ENCODE measurements at regions not wholly inside any gene's neighbourhood (a gene's known extent, or its start where the extent isn't known, plus 50 kb on each side); places are given as distances from the start of the nearest gene placed in this dataset.
"Not testable (repeated sequence)": the region's sequence is repeated elsewhere in the genome, so short reads cannot be mapped to it uniquely, and the experiment has no call there.

- DNase-seq (ENCODE audit: low read depth, low spot score) = no peak
Measured at GRCh38 chr7:142698429-142698828, 50.8 kb upstream of the PRSS1 start.

- DNase-seq (ENCODE audit: low read depth, low spot score) = no peak
Measured at GRCh38 chr7:142697270-142697669, 52.0 kb upstream of the PRSS1 start.

GRCh38 chr7:142696456-142697179, 52.7 kb upstream of the PRSS1 start:
- DNase-seq (ENCODE audit: low read depth, low spot score) = no peak

- DNase-seq (ENCODE audit: low read depth, low spot score) = no peak
Measured at GRCh38 chr7:142693911-142694310, 55.4 kb upstream of the PRSS1 start.

GRCh38 chr7:142690554-142691182, 58.6 kb upstream of the PRSS1 start:
- no peak for DNase-seq (ENCODE audit: low read depth, low spot score)

GRCh38 chr7:142689439-142690120, 59.7 kb upstream of the PRSS1 start:
- DNase-seq (ENCODE audit: low read depth, low spot score) = no peak

- DNase-seq (ENCODE audit: low read depth, low spot score) = no peak
Measured at GRCh38 chr7:142685877-142686508, 63.3 kb upstream of the PRSS1 start.

GRCh38 chr7:142681314-142682092, 67.8 kb upstream of the PRSS1 start:
- DNase-seq (ENCODE audit: low read depth, low spot score) = no peak

- DNase-seq (ENCODE audit: low read depth, low spot score) = no peak
Measured at GRCh38 chr7:142671506-142671905, 77.8 kb upstream of the PRSS1 start.

GRCh38 chr7:142670511-142670910, 78.8 kb upstream of the PRSS1 start:
- DNase-seq (ENCODE audit: low read depth, low spot score) = no peak

GRCh38 chr7:142669074-142669654, 80.1 kb upstream of the PRSS1 start:
- DNase-seq (ENCODE audit: low read depth, low spot score) = no peak

- no peak for DNase-seq (ENCODE audit: low read depth, low spot score)
Measured at GRCh38 chr7:142668495-142668894, 80.8 kb upstream of the PRSS1 start.

GRCh38 chr7:142657376-142657775, 91.9 kb upstream of the PRSS1 start:
- no peak for DNase-seq (ENCODE audit: low read depth, low spot score)

GRCh38 chr7:142654398-142654797, 94.9 kb upstream of the PRSS1 start:
- no peak for DNase-seq (ENCODE audit: low read depth, low spot score)

- no peak for DNase-seq (ENCODE audit: low read depth, low spot score)
Measured at GRCh38 chr7:142647749-142648148, 101.5 kb upstream of the PRSS1 start.

- no peak for DNase-seq (ENCODE audit: low read depth, low spot score)
Measured at GRCh38 chr7:142646386-142647140, 102.7 kb upstream of the PRSS1 start.

- no peak for DNase-seq (ENCODE audit: low read depth, low spot score)
Measured at GRCh38 chr7:142645777-142646176, 103.5 kb upstream of the PRSS1 start.

- DNase-seq (ENCODE audit: low read depth, low spot score) = no peak
Measured at GRCh38 chr7:142642316-142642715, 107.0 kb upstream of the PRSS1 start.

GRCh38 chr7:142641252-142641651, 108.0 kb upstream of the PRSS1 start:
- not testable (repeated sequence) for DNase-seq (ENCODE audit: low read depth, low spot score)

GRCh38 chr7:142638581-142638980, 110.7 kb upstream of the PRSS1 start:
- DNase-seq (ENCODE audit: low read depth, low spot score) = no peak
